Choroid plexus epithelial cell (primary cell): ENCODE measurements at regions not wholly inside any gene's neighbourhood (a gene's known extent, or its start where the extent isn't known, plus 50 kb on each side); places are given as distances from the start of the nearest gene placed in this dataset.

Experiments
- DNase-seq: peaks from one replicate; pipeline ENCODE4 v3.0.0-alpha.2; 2010; ENCODE audit warnings: low read depth
- H3K4me3 ChIP-seq: 2 replicates; pipeline ENCODE4 v1.5.1; 2011; ENCODE audit warnings: low read depth, mild to moderate bottlenecking, control low read depth, low read length, moderate library complexity
- CTCF ChIP-seq: conservative IDR thresholded peaks from 2 replicates; pipeline ENCODE4 v1.5.1; 2011; ENCODE audit warnings: low read depth, mild to moderate bottlenecking, control low read depth, inconsistent platforms, low read length, moderate library complexity

GRCh38 chr16:85166699-85167588 is 54.7 kb upstream of the CIBAR2 start:
- TF ChIP-seq CTCF: no peak
- no peak for DNase-seq

GRCh38 chr16:85167589-85168537 is 55.6 kb upstream of the CIBAR2 start:
- TF ChIP-seq CTCF: no peak
- peak overlapping the region; percentile 45 for H3K4me3 ChIP-seq
- no peak for DNase-seq

More at GRCh38 chr16:85166699-85167588, 54.7 kb upstream of the CIBAR2 start:
- H3K4me3 ChIP-seq: no peak overlapping the region

- H3K4me3 ChIP-seq: peak overlapping the region; percentile 45
- DNase-seq: peak; percentile 42
Observed at GRCh38 chr16:85168732-85169256, 56.5 kb upstream of the CIBAR2 start.

GRCh38 chr16:85169333-85170065 is 57.2 kb upstream of the CIBAR2 start:
- H3K4me3 ChIP-seq: peak overlapping the region; percentile 61
- peak; percentile 50 for DNase-seq
- TF ChIP-seq CTCF: no peak

More at GRCh38 chr16:85168732-85169256, 56.5 kb upstream of the CIBAR2 start:
- TF ChIP-seq CTCF: no peak

GRCh38 chr16:85170066-85170491 is 57.8 kb upstream of the CIBAR2 start:
- no peak for TF ChIP-seq CTCF
- peak overlapping the region; percentile 61 for H3K4me3 ChIP-seq
- no peak for DNase-seq

GRCh38 chr16:85170590-85171003 is 58.3 kb upstream of the CIBAR2 start:
- DNase-seq: no peak
- H3K4me3 ChIP-seq: peak overlapping the region; percentile 61
- TF ChIP-seq CTCF: no peak
